Endodermal cell (in vitro differentiated cells): ENCODE measurements at regions not wholly inside any gene's neighbourhood (a gene's known extent, or its start where the extent isn't known, plus 50 kb on each side); places are given as distances from the start of the nearest gene placed in this dataset.
A peak's percentile ranks its signal among the peaks of the same experiment; 100 is the strongest.

ENCODE experiments used
- DNase-seq: peaks from one replicate; pipeline ENCODE4 v3.0.0-alpha.2; 2017
- H3K27ac ChIP-seq: 2 replicates; pipeline ENCODE4 v1.5.1; 2013; ENCODE audit warnings: mild to moderate bottlenecking, low read depth, low read length, moderate library complexity
- H3K27me3 ChIP-seq: 2 replicates; pipeline ENCODE4 v1.6.1; 2013; ENCODE audit warnings: mild to moderate bottlenecking, low read length, moderate library complexity; ENCODE audit not compliant: insufficient read depth, control insufficient read depth, poor library complexity, severe bottlenecking
- H3K36me3 ChIP-seq: 2 replicates; pipeline ENCODE4 v1.7.0; 2013; ENCODE audit warnings: mild to moderate bottlenecking, low read length, moderate library complexity; ENCODE audit not compliant: control insufficient read depth, insufficient read depth
- H3K4me1 ChIP-seq: one replicate; pipeline ENCODE4 v1.7.0; 2013; ENCODE audit warnings: low read length; ENCODE audit not compliant: control insufficient read depth, insufficient read depth
- H3K4me3 ChIP-seq: 2 replicates; pipeline ENCODE4 v1.5.1; 2013; ENCODE audit warnings: mild to moderate bottlenecking, low read length, moderate library complexity
- H3K9ac ChIP-seq: 2 replicates; pipeline ENCODE4 v1.6.1; 2013; ENCODE audit warnings: mild to moderate bottlenecking, low read length, moderate library complexity; ENCODE audit not compliant: poor library complexity, severe bottlenecking; ENCODE audit errors: extremely low read depth
- H3K9me3 ChIP-seq: 2 replicates; pipeline ENCODE4 v1.6.1; 2013; ENCODE audit warnings: mild to moderate bottlenecking, low read length, moderate library complexity; ENCODE audit not compliant: control insufficient read depth
- H3K27ac Mint-ChIP-seq: 2 replicates; pipeline ENCODE4 v1.8.0; 2020; ENCODE audit warnings: mixed read lengths
- H3K27me3 Mint-ChIP-seq: 2 replicates; pipeline ENCODE4 v1.8.0; 2021; ENCODE audit warnings: mild to moderate bottlenecking, mixed read lengths; ENCODE audit not compliant: insufficient read depth
- H3K36me3 Mint-ChIP-seq: 2 replicates; pipeline ENCODE4 v1.8.0; 2020; ENCODE audit warnings: low read depth, mixed read lengths
- H3K4me1 Mint-ChIP-seq: 2 replicates; pipeline ENCODE4 v1.8.0; 2020; ENCODE audit warnings: mixed read lengths
- H3K4me3 Mint-ChIP-seq: 2 replicates; pipeline ENCODE4 v1.8.0; 2020; ENCODE audit warnings: mild to moderate bottlenecking, moderate library complexity, mixed read lengths
- H3K9me3 Mint-ChIP-seq: 2 replicates; pipeline ENCODE4 v1.8.0; 2020; ENCODE audit warnings: mild to moderate bottlenecking, mixed read lengths
- WGBS, 2 experiments: methylation state at CpG; one replicate each; pipeline versions ENCODE4 v1.1.5 to v1.1.7; 2013; ENCODE audit warnings: missing lambda C conversion rate in 2 of 2, mixed read lengths in 1 of 2; ENCODE audit not compliant: insufficient coverage in 1 of 2, insufficient read length in 1 of 2; 5-methylcytosine and 5-hydroxymethylcytosine counted together
- TF ChIP-seq, protein P1 (sequence below): fragments of 200-600 bp; sonication (generic); conservative IDR thresholded peaks from 2 replicates; pipeline ENCODE4 v1.5.0; 2021; ENCODE audit warnings: antibody characterized with exemption, mild to moderate bottlenecking

GRCh38 chr4:1505511-1506460 is 99.5 kb upstream of the NKX1-1 start:
- peak; percentile 43 for DNase-seq

GRCh38 chr4:1504595-1505500 is 98.6 kb upstream of the NKX1-1 start:
- H3K27me3 Mint-ChIP-seq = peaks cover 2% of the 10 kb centered on the region
- no peaks in the 10 kb centered on the region for H3K9me3 ChIP-seq
- no peaks in the 10 kb centered on the region for H3K4me1 ChIP-seq
- no peak overlapping the region for H3K4me3 ChIP-seq
- DNase-seq = peak; percentile 27
- H3K27ac Mint-ChIP-seq = no peak overlapping the region
- H3K36me3 ChIP-seq = no peaks in the 10 kb centered on the region
- no peak overlapping the region for H3K4me3 Mint-ChIP-seq
- H3K27me3 ChIP-seq = peaks cover under 1% of the 10 kb centered on the region
- H3K9me3 Mint-ChIP-seq = no peaks in the 10 kb centered on the region
- TF ChIP-seq, protein P1, sequence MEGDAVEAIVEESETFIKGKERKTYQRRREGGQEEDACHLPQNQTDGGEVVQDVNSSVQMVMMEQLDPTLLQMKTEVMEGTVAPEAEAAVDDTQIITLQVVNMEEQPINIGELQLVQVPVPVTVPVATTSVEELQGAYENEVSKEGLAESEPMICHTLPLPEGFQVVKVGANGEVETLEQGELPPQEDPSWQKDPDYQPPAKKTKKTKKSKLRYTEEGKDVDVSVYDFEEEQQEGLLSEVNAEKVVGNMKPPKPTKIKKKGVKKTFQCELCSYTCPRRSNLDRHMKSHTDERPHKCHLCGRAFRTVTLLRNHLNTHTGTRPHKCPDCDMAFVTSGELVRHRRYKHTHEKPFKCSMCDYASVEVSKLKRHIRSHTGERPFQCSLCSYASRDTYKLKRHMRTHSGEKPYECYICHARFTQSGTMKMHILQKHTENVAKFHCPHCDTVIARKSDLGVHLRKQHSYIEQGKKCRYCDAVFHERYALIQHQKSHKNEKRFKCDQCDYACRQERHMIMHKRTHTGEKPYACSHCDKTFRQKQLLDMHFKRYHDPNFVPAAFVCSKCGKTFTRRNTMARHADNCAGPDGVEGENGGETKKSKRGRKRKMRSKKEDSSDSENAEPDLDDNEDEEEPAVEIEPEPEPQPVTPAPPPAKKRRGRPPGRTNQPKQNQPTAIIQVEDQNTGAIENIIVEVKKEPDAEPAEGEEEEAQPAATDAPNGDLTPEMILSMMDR = no peak
- H3K4me1 Mint-ChIP-seq = no peaks in the 10 kb centered on the region
- no peak overlapping the region for H3K27ac ChIP-seq
- no peaks in the 10 kb centered on the region for H3K36me3 Mint-ChIP-seq
- H3K9ac ChIP-seq = no peak overlapping the region
- 90 to 92% methylated on average over 12 to 17 of the region's 17 CpGs for WGBS, 2 experiments

More at GRCh38 chr4:1505511-1506460, 99.5 kb upstream of the NKX1-1 start:
- Mint-ChIP-seq H3K27ac (no peak overlapping the region), H3K9me3 (no peaks in the 10 kb centered on the region), H3K36me3 (no peaks in the 10 kb centered on the region), H3K4me1 (no peaks in the 10 kb centered on the region), H3K27me3 (peaks cover 2% of the 10 kb centered on the region), H3K4me3 (no peak overlapping the region)
- Histone ChIP-seq H3K4me1 (no peaks in the 10 kb centered on the region), H3K27ac (no peak overlapping the region), H3K36me3 (no peaks in the 10 kb centered on the region), H3K4me3 (no peak overlapping the region), H3K9me3 (no peaks in the 10 kb centered on the region), H3K9ac (no peak overlapping the region), H3K27me3 (peaks cover 5% of the 10 kb centered on the region)
- WGBS, 2 experiments = 81 to 89% methylated on average over 12 to 24 of the region's 24 CpGs
- TF ChIP-seq, protein P1 = no peak
